G401 (cell line): ENCODE measurements at regions not wholly inside any gene's neighbourhood (a gene's known extent, or its start where the extent isn't known, plus 50 kb on each side); places are given as distances from the start of the nearest gene placed in this dataset.

Source experiments
- DNase-seq: peaks from one replicate; pipeline ENCODE4 v3.0.0-alpha.2; 2015; ENCODE audit warnings: low spot score
- in situ Hi-C: cut with HindIII; loops from 2 replicates; pipeline ENCODE4 v1.10.0; 2016; ENCODE audit warnings: low sequenced_read_pairs, mixed read lengths

- no peak for DNase-seq
- in situ Hi-C loops, result no loop called here
These were observed 197.3 kb upstream of the ANKRD55 start for GRCh38 chr5:56430422-56430821.

- in situ Hi-C loops, result no loop called here
- DNase-seq, result no peak
These were observed 196.0 kb upstream of the ANKRD55 start for GRCh38 chr5:56429110-56429561.

DNA sequence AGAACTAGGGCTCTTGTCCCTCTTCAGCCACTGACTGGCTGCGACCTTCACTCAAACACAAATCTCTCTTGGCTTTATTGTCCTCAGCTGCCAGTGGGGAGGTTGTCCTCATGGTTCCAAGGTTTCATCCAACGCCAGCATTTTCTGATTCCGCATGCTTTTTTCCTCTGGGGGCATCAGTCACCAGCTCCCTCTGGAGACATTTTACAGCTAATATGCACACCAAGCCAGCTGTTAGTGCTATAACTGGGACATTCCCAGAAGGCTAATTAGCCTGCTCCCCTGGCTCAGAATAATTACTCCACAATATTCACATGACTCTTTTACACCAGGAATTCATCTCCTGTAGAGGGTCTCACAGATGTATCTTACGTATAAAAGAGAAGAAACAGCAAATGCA lies 193.6 kb upstream of the ANKRD55 start:
- in situ Hi-C loops, result no loop called here
- DNase-seq, result no peak

DNA sequence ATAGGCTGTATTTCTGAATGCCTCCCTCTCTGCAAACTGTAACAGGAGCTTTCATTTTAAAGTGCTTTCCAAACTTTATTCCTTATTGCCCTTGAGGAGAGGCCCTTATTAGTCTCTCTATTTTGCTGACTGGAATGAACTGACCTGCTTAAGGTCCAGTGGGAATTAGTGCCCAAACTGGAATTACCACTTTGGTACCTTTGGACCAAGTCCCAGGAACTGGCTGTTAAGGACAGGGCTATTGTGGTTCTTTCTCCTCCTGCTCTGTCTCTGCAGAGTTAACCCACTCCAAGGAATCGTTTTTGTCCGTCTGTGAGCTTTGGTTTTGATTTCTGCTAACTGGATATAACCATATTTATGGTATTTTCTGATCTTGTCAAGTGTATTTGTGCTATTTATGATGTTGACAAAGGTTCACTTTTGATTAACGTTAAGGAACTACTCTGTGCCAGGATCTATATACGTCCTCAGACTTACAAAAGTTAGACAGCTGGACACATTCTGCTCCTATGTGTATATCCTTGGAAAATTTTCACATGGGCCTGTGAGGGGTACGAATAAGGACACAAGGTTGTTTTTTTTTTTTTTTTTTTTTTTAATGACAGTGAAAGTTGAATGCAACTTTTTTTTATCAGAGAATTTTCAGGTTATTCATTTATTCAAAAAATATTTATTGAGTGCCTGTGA lies 189.1 kb upstream of the ANKRD55 start:
- no peak for DNase-seq
- in situ Hi-C loops, result no loop called here

DNA sequence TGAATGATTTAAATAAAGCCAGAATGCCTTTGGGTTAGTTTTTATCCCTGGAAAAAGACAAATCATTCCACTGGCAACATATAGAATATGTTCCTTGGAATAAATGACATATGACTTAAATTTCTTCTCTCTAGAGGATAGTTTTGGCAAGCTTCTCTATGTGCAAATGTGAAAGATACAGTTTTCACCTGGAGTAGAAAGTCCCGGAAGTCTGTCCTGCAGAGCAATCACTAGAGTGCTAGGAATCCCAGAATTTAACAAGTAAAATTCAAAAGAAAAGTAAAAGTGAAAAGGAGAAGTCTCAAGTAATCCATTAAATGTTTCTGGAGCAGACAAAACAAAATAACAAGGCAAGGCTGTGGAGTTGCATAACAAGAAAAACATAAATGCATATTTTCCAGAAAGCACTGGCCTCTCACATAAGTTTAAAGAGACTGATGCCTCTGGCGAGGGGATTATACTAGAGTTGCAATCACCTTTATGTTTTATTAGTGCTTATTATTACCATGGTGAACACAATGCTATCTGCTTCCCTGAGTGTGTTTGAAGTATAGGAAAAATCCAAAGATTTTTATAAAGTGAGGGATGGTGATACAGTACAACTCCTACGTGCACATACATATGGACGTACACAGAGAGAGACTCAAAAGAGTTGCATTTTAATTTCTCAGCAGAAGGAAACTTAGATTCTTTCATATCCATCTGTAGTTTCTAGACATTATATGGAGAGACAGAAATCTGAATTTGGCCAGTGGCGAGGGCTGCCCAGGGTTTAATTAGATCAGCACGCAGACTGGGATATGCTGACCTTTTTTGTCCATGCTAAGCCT lies 188.3 kb upstream of the ANKRD55 start:
- DNase-seq, result no peak
- in situ Hi-C loops, result no loop called here

DNA sequence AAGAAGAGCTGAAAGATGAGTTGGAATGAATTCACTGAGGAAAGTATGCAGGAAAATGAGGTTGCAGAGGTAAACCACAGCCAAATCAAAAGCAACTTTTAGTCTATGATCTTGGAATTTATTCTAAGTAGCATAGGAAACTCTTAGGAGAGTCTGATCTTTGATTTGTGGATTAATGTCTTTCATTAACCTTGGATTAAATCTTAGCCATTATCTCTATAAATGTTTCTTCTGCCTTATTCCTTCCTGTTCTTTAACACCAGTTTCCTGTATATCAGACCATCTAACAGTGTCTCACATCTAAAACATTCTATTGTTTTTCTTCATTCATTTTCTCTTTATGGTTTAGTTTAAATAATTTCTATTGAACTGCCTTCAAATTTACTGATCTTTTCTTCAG lies 187.2 kb upstream of the ANKRD55 start:
- no peak for DNase-seq
- in situ Hi-C loops, result no loop called here

DNA sequence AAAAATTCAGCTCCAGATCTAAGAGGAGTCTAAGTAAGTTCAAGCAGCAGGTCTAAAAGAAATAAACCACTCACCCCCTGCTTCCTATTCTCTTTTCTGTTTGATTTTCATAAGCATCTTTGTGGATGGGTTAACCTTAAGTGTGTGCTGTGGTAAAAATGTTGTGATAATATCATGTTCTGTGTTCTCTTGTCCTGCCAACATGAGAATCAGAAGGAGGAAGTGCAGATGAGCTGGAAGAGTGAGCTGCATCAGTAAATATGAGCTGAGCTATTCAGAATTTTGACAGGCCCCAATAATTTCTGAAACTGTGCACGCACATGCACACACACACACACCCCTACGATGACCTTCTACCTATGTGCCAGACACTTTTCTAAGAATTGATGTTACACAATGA lies 186.5 kb upstream of the ANKRD55 start:
- no peak for DNase-seq
- in situ Hi-C loops, result no loop called here

GRCh38 chr5:56415356-56415765 lies 182.2 kb upstream of the ANKRD55 start:
- in situ Hi-C loops, result no loop called here
- no peak for DNase-seq

DNA sequence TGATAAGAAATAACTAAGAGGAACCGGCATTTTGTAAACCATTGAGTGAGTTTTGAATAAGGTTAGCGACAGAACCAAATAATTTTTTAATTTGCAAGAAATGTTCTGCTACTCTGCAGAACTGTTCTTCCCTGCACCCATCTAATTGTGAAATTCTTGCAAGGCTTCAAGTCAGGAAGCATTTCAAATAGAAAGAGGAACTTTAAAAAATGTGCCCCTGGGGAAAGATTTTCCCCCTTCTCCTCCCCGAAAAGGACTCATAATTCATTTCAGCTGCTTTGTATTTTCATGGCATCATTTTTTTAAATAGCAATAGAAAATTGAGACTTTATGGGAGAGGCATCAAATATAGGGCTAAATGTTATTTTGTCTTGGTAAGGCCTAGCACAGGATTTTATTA lies 180.9 kb upstream of the ANKRD55 start:
- DNase-seq, result no peak
- in situ Hi-C loops, result no loop called here

GRCh38 chr5:56413546-56413945 lies 180.4 kb upstream of the ANKRD55 start:
- in situ Hi-C loops, result no loop called here
- no peak for DNase-seq

DNA sequence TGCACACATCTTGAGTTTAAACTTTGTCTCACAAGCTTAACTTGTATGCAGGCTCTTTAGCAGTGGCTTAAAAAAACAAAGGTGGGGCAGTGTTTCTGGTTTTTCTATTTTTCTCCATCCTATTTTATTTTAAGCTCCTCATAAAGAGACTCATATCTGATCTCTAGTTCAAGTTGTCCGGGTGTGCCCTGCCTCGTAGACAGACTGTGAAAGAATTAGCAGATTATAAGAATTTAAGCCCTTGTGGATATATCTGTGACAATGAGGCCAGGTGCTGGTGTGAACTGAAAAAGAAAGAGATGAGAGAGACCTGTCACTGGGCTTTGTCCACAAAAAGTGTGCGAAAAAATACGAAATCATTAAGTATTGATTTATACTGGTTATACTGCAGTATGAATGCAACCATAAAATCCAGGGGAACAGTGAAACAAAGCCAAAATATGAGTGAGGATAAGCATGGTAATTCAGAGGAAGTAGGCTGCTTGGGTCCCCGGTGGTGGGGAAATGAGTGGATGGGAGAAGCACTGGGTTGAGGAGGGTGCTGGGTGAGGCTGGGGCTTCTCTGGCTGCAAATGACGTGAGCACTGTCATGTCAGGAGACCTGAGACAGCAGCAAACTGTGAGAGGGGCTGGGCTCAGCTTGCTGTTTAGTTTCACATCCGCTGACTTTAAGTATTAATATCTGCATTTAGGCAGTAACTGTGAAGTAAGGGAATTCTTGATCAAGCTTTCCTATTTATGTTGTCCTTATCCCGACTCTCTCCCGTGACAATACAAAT lies 179.7 kb upstream of the ANKRD55 start:
- DNase-seq, result no peak
- in situ Hi-C loops, result no loop called here

DNA sequence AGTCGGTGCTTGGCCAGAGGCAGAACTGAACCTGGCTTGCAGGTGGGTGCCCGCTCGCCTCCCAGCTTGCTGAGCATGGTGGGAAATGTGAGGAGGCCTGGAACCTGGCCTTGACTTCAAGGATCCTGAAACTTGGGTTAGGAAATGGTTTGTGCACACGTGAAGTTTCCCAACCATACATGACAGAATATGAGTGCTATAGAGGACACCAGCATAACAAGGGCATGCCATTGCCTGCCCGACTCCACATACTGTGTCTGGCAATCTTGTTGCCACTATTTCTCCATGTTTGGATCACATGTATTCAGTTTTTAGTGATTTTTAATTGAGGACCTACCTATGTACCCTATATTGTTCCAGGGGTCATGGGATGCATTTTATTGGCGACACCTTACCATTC lies 177.6 kb upstream of the ANKRD55 start:
- in situ Hi-C loops, result no loop called here
- DNase-seq, result no peak

DNA sequence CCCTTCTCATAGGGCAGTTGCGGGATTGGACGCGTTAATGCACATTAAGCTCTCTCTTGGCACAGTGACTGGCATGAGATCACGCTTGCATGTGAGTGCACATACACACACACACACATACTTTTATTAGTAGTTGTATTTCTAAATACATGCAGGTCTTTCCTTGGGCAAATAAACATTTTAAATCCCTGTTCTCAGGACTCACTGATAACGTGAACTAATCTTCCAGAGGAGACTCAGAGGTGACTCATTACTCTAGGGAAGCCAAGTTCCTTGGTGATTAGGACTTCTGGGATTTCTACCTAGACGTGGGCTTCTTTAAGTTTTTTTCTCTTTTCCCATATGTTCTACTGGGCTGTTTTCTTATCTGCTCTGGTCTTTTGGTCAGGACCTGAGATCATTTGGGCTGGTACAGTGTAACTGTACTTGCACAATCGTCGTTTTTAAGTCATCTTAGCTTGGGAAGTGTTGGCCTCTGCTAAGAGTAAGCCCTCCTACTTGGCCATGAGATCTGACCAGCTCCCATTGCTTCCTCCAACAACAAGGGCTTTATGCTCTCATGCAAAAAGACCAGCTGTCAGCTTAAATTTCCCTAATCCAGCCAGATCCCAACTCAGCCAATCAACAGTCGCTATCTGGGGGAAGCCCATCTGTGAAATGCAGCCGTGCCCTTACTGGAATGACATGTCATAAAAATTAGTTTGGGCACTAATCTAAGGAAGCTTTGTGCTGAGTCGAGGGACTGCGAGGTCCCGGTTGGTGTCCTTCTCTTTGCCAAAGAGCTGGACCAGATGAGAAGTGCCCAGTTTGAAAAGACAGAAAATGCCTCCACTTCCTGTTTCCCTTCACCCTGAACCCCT lies 176.4 kb upstream of the ANKRD55 start:
- DNase-seq, result peak; percentile 86
- in situ Hi-C loops, result no loop called here

- in situ Hi-C loops, result no loop called here
These were observed 173.7 kb upstream of the ANKRD55 start for GRCh38 chr5:56406838-56407237.

GRCh38 chr5:56406221-56406620 lies 173.1 kb upstream of the ANKRD55 start:
- no peak for DNase-seq
- in situ Hi-C loops, result no loop called here

More at GRCh38 chr5:56406838-56407237, 173.7 kb upstream of the ANKRD55 start:
- no peak for DNase-seq

GRCh38 chr5:56405116-56405908 lies 172.2 kb upstream of the ANKRD55 start:
- in situ Hi-C loops, result no loop called here
- no peak for DNase-seq

DNA sequence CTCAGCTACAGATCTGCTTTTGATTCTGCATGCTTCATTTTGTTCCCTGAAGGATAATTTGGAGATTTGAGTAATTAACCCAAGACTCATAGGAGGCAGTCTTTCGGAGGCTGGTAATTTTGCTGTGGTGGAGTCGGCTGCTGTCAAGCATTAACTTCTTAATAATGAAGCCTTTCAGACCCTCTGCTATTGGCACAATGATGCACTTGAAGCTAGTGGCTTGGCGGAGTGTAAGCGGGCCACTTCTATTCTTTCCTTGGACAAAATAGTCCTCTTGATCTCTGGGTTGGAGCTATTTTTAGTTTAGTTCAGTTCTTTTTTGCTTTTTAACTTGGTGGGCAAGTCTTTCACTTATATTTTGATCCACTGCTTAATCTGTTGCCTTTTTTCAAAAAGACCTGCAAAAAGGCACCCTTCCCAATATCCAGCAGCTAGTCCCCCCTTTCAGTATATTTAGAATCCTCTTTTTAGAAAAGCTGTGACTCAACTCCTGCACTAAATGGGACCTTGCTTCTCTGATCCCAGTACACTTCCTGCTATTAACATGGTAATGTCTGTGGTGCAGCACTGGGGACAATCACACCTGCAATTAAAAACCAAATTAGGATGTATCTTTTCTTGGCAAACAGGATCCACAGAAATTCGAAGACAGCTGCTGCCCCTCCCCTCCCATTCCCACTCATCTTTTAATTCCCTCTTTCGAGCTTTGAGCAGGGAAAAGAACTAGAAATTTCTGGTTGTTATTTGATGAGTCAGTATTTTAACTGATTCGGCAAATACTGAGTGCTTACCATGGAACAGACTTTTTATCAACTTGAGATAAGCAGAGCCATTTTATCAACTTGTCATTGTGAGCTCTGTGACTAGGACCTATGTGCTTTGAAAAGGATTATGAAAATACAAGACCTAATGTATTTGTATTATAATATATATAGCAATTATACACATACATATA lies 169.4 kb upstream of the ANKRD55 start:
- DNase-seq, result peak; percentile 20
- in situ Hi-C loops, result no loop called here
